22Rv1 (cell line): ENCODE measurements at regions not wholly inside any gene's neighbourhood (a gene's known extent, or its start where the extent isn't known, plus 50 kb on each side); places are given as distances from the start of the nearest gene placed in this dataset.

Experiments
- CTCF ChIP-seq: fragments of 450-650 bp; IDR thresholded peaks from 2 replicates; pipeline ENCODE4 v1.5.1; 2017; ENCODE audit warnings: mild to moderate bottlenecking
- ZFX ChIP-seq: fragments of 450-650 bp; IDR thresholded peaks from 2 replicates; pipeline ENCODE4 v1.6.1; 2017; ENCODE audit warnings: antibody characterized with exemption, borderline replicate concordance

GRCh38 chr12:92621312-92621711, 81.5 kb upstream of the PLEKHG7 start:
- no peak for TF ChIP-seq CTCF
- no peak for TF ChIP-seq ZFX
